Glutamatergic neuron (in vitro differentiated cells): ENCODE measurements at regions not wholly inside any gene's neighbourhood (a gene's known extent, or its start where the extent isn't known, plus 50 kb on each side); places are given as distances from the start of the nearest gene placed in this dataset.
"Not testable (repeated sequence)": the region's sequence is repeated elsewhere in the genome, so short reads cannot be mapped to it uniquely, and the experiment has no call there.

Source experiments
- DNase-seq: peaks from one replicate; pipeline ENCODE4 v3.0.0; 2022
- H3K27ac Mint-ChIP-seq: one replicate; pipeline ENCODE4 v1.8.0; 2020; ENCODE audit warnings: mild to moderate bottlenecking, mixed read lengths, inconsistent platforms; ENCODE audit not compliant: unreplicated experiment
- H3K27me3 Mint-ChIP-seq: one replicate; pipeline ENCODE4 v1.8.0; 2020; ENCODE audit warnings: mild to moderate bottlenecking, moderate library complexity, mixed read lengths, inconsistent platforms; ENCODE audit not compliant: unreplicated experiment
- H3K36me3 Mint-ChIP-seq: one replicate; pipeline ENCODE4 v1.8.0; 2020; ENCODE audit warnings: mild to moderate bottlenecking, mixed read lengths, inconsistent platforms; ENCODE audit not compliant: unreplicated experiment
- H3K4me1 Mint-ChIP-seq: one replicate; pipeline ENCODE4 v1.8.0; 2020; ENCODE audit warnings: mild to moderate bottlenecking, low read depth, mixed read lengths, inconsistent platforms; ENCODE audit not compliant: unreplicated experiment
- H3K4me3 Mint-ChIP-seq: one replicate; pipeline ENCODE4 v1.8.0; 2020; ENCODE audit warnings: mild to moderate bottlenecking, mixed read lengths, inconsistent platforms; ENCODE audit not compliant: unreplicated experiment
- H3K9me3 Mint-ChIP-seq: one replicate; pipeline ENCODE4 v1.8.0; 2020; ENCODE audit warnings: mild to moderate bottlenecking, moderate library complexity, mixed read lengths, inconsistent platforms; ENCODE audit not compliant: unreplicated experiment
- CTCF ChIP-seq: fragments of 200-600 bp; sonication (generic); IDR thresholded peaks from one replicate; pipeline ENCODE4 v1.5.0; 2021; ENCODE audit not compliant: partially characterized antibody, unreplicated experiment

GRCh38 chr5:163276466-163276865 is 160.9 kb upstream of the CCNG1 start:
- H3K9me3 Mint-ChIP-seq, result no peaks in the 10 kb centered on the region

GRCh38 chr5:163280897-163281296 is 156.5 kb upstream of the CCNG1 start:
- H3K9me3 Mint-ChIP-seq, H3K27me3 Mint-ChIP-seq, H3K4me1 Mint-ChIP-seq, DNase-seq, H3K27ac Mint-ChIP-seq, H3K4me3 Mint-ChIP-seq, H3K36me3 Mint-ChIP-seq: not testable (repeated sequence)

More at GRCh38 chr5:163276466-163276865, 160.9 kb upstream of the CCNG1 start:
- no peak for TF ChIP-seq CTCF
- Mint-ChIP-seq H3K4me3 (no peak overlapping the region), H3K27ac (no peak overlapping the region), H3K27me3 (no peaks in the 10 kb centered on the region), H3K4me1 (no peaks in the 10 kb centered on the region), H3K36me3 (no peaks in the 10 kb centered on the region)
- DNase-seq, result no peak

- Mint-ChIP-seq H3K36me3 (no peaks in the 10 kb centered on the region), H3K4me1 (no peaks in the 10 kb centered on the region), H3K9me3 (no peaks in the 10 kb centered on the region), H3K27me3 (no peaks in the 10 kb centered on the region), H3K4me3 (no peak overlapping the region), H3K27ac (no peak overlapping the region)
- no peak for DNase-seq
- no peak for TF ChIP-seq CTCF
These were observed 155.9 kb upstream of the CCNG1 start for GRCh38 chr5:163281512-163281911.

GRCh38 chr5:163293836-163294235 is 143.6 kb upstream of the CCNG1 start:
- H3K36me3 Mint-ChIP-seq, result no peaks in the 10 kb centered on the region
- no peak for DNase-seq
- H3K4me3 Mint-ChIP-seq, result no peak overlapping the region
- H3K27ac Mint-ChIP-seq, result no peak overlapping the region
- peaks cover 1% of the 10 kb centered on the region for H3K9me3 Mint-ChIP-seq
- H3K4me1 Mint-ChIP-seq, result no peaks in the 10 kb centered on the region
- TF ChIP-seq CTCF, result no peak
- H3K27me3 Mint-ChIP-seq, result no peaks in the 10 kb centered on the region

GRCh38 chr5:163303718-163304117 is 133.7 kb upstream of the CCNG1 start:
- Mint-ChIP-seq H3K4me3 (no peak overlapping the region), H3K27me3 (no peaks in the 10 kb centered on the region)
- TF ChIP-seq CTCF, result no peak

GRCh38 chr5:163305655-163306054 is 131.7 kb upstream of the CCNG1 start:
- Mint-ChIP-seq H3K27ac (no peak overlapping the region), H3K4me3 (no peak overlapping the region), H3K9me3 (no peaks in the 10 kb centered on the region), H3K4me1 (no peaks in the 10 kb centered on the region), H3K27me3 (no peaks in the 10 kb centered on the region), H3K36me3 (no peaks in the 10 kb centered on the region)
- DNase-seq, result no peak
- no peak for TF ChIP-seq CTCF

More at GRCh38 chr5:163303718-163304117, 133.7 kb upstream of the CCNG1 start:
- H3K27ac Mint-ChIP-seq, result no peak overlapping the region
- no peaks in the 10 kb centered on the region for H3K4me1 Mint-ChIP-seq
- no peaks in the 10 kb centered on the region for H3K36me3 Mint-ChIP-seq
- DNase-seq, result no peak
- H3K9me3 Mint-ChIP-seq, result no peaks in the 10 kb centered on the region
